ENCODE measurements at regions not wholly inside any gene's neighbourhood (a gene's known extent, or its start where the extent isn't known, plus 50 kb on each side); places are given as distances from the start of the nearest gene placed in this dataset.

GRCh38 chr15:66832664-66833063, 130.6 kb downstream of the SMAD6 start:
- no peak for DNase-seq

- DNase-seq = no peak
These were observed 131.3 kb downstream of the SMAD6 start for GRCh38 chr15:66833371-66833770.

GRCh38 chr15:66833803-66834202, 131.8 kb downstream of the SMAD6 start:
- DNase-seq = no peak

- DNase-seq = no peak
These were observed 133.1 kb downstream of the SMAD6 start for GRCh38 chr15:66834881-66835878.

GRCh38 chr15:66836231-66837030, 134.4 kb downstream of the SMAD6 start:
- DNase-seq = no peak

- no peak for DNase-seq
These were observed 136.2 kb downstream of the SMAD6 start for GRCh38 chr15:66838202-66838601.

- no peak for DNase-seq
These were observed 136.7 kb downstream of the SMAD6 start for GRCh38 chr15:66838671-66839239.

- DNase-seq = no peak
These were observed 137.6 kb downstream of the SMAD6 start for GRCh38 chr15:66839506-66840112.

GRCh38 chr15:66840615-66841390, 138.8 kb downstream of the SMAD6 start:
- DNase-seq = no peak

GRCh38 chr15:66841953-66842681, 140.1 kb downstream of the SMAD6 start:
- no peak for DNase-seq

GRCh38 chr15:66842710-66843441, 140.8 kb downstream of the SMAD6 start:
- DNase-seq = no peak

- DNase-seq = no peak
These were observed 141.5 kb downstream of the SMAD6 start for GRCh38 chr15:66843581-66843980.

- DNase-seq = no peak
These were observed 142.2 kb downstream of the SMAD6 start for GRCh38 chr15:66844041-66844746.

- DNase-seq = no peak
These were observed 142.7 kb downstream of the SMAD6 start for GRCh38 chr15:66844747-66845145.

GRCh38 chr15:66845266-66845785, 143.3 kb downstream of the SMAD6 start:
- no peak for DNase-seq

- no peak for DNase-seq
These were observed 144.0 kb downstream of the SMAD6 start for GRCh38 chr15:66846031-66846430.

GRCh38 chr15:66846811-66847210, 144.8 kb downstream of the SMAD6 start:
- DNase-seq = no peak

GRCh38 chr15:66847565-66847991, 145.5 kb downstream of the SMAD6 start:
- no peak for DNase-seq

- no peak for DNase-seq
These were observed 146.1 kb downstream of the SMAD6 start for GRCh38 chr15:66848116-66848515.
